ENCODE measurements at regions not wholly inside any gene's neighbourhood (a gene's known extent, or its start where the extent isn't known, plus 50 kb on each side); places are given as distances from the start of the nearest gene placed in this dataset.

GRCh38 chr12:40515041-40515816, 177.0 kb upstream of the CNTN1 start:
- TF ChIP-seq POLR2A (IDR thresholded peaks at IDR 0.05) (no peak), CTCF (IDR thresholded peaks at IDR 0.05) (no peak), EP300 (IDR thresholded peaks at IDR 0.05) (no peak)
